Sigmoid colon (tissue), 6 donors: ENCODE measurements at regions not wholly inside any gene's neighbourhood (a gene's known extent, or its start where the extent isn't known, plus 50 kb on each side); places are given as distances from the start of the nearest gene placed in this dataset.

Experiments
- DNase-seq: peaks from one replicate; pipeline ENCODE4 v3.0.0-alpha.2; 2019
- H3K27ac ChIP-seq, 4 donors: fragments of 200-600 bp; sonication (generic); one replicate each; pipeline ENCODE4 v1.5.1; 2016 to 2019; ENCODE audit warnings: mild to moderate bottlenecking in 1 of 4
- H3K27me3 ChIP-seq, 3 donors: fragments of 200-600 bp; sonication (generic); one replicate each; pipeline ENCODE4 v1.5.1; 2019; ENCODE audit warnings: mild to moderate bottlenecking in 1 of 3
- H3K36me3 ChIP-seq, 4 donors: fragments of 200-600 bp; sonication (generic); one replicate each; pipeline ENCODE4 v1.5.1; 2016 to 2019
- H3K4me1 ChIP-seq, 4 donors: fragments of 200-600 bp; sonication (generic); one replicate each; pipeline ENCODE4 v1.5.1; 2017 to 2019
- H3K4me3 ChIP-seq, 4 donors: fragments of 200-600 bp; sonication (generic); one replicate each; pipeline ENCODE4 v1.5.1; 2017 to 2019; ENCODE audit warnings: mild to moderate bottlenecking in 2 of 4, moderate library complexity in 1 of 4
- H3K9me3 ChIP-seq, 4 donors: fragments of 200-600 bp in 3 of 4; sonication (generic) in 3 of 4; one replicate each; pipeline versions ENCODE4 v1.5.1 to v1.6.1; 2013 to 2019
- EP300 ChIP-seq, 4 donors: sonication (generic); formaldehyde crosslinking; IDR thresholded peaks; one replicate each; pipeline ENCODE4 v1.6.1; 2017; ENCODE audit warnings: antibody characterized with exemption in 4 of 4
- POLR2A ChIP-seq, 2 donors: fragments of 450-650 bp; IDR thresholded peaks; one replicate each; pipeline ENCODE4 v1.6.1; 2016; ENCODE audit warnings: antibody characterized with exemption in 2 of 2, mild to moderate bottlenecking in 2 of 2, moderate library complexity in 2 of 2
- POLR2AphosphoS5 ChIP-seq, 4 donors: sonication (generic); formaldehyde crosslinking; IDR thresholded peaks; one replicate each; pipeline ENCODE4 v1.6.1; 2017; ENCODE audit warnings: antibody characterized with exemption in 4 of 4
- WGBS, 2 donors: extraction: QIAGEN DNeasy Blood & Tissue Kit; methylation state at CpG; one replicate each; pipeline ENCODE4 v1.1.7; 2013; 5-methylcytosine and 5-hydroxymethylcytosine counted together
- intact Hi-C: fragments of 100-400 bp; cut with DNase I; formaldehyde crosslinking; loops from one replicate; pipeline ENCODE4 v1.15.1; 2023
- TF ChIP-seq, protein P1 (sequence below), 4 experiments: fragments of 450-650 bp in 3 of 4; fragments of 200-600 bp in 1 of 4; IDR thresholded peaks; one replicate each; pipeline ENCODE4 v1.5.1; 2016 to 2019; ENCODE audit warnings: antibody characterized with exemption in 4 of 4, mild to moderate bottlenecking in 3 of 4, moderate library complexity in 2 of 4
- donor health status: healthy with polysubstance abuse.
- donor health status: healthy.

DNA sequence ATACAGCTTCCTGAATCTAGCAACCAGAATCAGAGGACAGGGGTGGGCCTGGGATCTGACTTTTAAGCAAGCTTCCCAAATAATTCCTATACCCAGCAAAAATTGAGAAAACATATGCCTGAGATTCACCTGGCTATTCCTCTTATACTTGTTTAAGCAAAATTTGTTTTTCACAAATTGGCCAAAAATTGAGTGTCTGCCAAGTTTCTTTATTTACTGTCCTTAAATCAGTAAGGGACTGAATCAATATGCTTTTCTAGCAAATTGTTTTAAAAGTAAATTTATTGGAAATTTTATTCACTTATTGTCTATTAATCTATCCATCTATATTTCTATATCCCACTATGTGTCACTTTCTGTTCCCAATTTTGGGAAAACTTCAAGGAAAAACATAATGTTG lies 337.0 kb upstream of the ZNF804A start:
- no peak for DNase-seq
- H3K9me3 ChIP-seq: no peaks in the 10 kb centered on the region
- intact Hi-C loops: no loop called here

DNA sequence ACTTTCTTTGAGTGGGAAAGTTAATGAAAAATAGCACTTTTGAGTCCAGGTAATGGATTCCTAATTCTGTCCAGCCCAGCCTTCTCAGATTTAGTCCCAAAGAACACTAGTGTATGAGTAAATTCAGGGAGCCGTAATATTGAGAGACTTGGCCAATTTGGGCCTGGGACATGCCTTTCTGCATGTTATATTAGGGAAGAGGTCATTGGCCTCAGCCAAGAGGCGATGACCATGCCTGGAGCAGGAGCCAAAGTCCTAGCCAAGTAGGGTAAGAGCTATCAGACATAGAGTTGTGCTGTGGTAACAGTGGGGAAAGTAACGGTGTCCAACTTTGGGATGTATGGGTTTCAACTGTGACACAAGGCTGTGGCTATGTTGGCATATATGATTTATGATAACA lies 336.5 kb upstream of the ZNF804A start:
- Histone ChIP-seq H3K9me3 (no peaks in the 10 kb centered on the region), H3K4me3 (no peak overlapping the region), H3K4me1 (no peaks in the 10 kb centered on the region), H3K27me3 (no peaks in the 10 kb centered on the region), H3K36me3 (no peaks in the 10 kb centered on the region), H3K27ac (no peak overlapping the region)
- 87 to 89% methylated on average over 3 of the region's 3 CpGs for WGBS, 2 donors
- intact Hi-C loops: no loop called here
- no peak for DNase-seq
- TF ChIP-seq EP300 (IDR thresholded peaks at IDR 0.05): no peak
- no peak for TF ChIP-seq POLR2AphosphoS5 (IDR thresholded peaks at IDR 0.05)
- TF ChIP-seq, protein P1, sequence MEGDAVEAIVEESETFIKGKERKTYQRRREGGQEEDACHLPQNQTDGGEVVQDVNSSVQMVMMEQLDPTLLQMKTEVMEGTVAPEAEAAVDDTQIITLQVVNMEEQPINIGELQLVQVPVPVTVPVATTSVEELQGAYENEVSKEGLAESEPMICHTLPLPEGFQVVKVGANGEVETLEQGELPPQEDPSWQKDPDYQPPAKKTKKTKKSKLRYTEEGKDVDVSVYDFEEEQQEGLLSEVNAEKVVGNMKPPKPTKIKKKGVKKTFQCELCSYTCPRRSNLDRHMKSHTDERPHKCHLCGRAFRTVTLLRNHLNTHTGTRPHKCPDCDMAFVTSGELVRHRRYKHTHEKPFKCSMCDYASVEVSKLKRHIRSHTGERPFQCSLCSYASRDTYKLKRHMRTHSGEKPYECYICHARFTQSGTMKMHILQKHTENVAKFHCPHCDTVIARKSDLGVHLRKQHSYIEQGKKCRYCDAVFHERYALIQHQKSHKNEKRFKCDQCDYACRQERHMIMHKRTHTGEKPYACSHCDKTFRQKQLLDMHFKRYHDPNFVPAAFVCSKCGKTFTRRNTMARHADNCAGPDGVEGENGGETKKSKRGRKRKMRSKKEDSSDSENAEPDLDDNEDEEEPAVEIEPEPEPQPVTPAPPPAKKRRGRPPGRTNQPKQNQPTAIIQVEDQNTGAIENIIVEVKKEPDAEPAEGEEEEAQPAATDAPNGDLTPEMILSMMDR (IDR thresholded peaks at IDR 0.05): no peak

More for the DNA sequence above, 337.0 kb upstream of the ZNF804A start:
- TF ChIP-seq POLR2AphosphoS5 (IDR thresholded peaks at IDR 0.05) (no peak), POLR2A (IDR thresholded peaks at IDR 0.05) (no peak), EP300 (IDR thresholded peaks at IDR 0.05) (no peak)
- TF ChIP-seq, protein P1 (IDR thresholded peaks at IDR 0.05): no peak
- H3K4me1 ChIP-seq: no peaks in the 10 kb centered on the region
- H3K27me3 ChIP-seq: no peaks in the 10 kb centered on the region
- no peak overlapping the region for H3K27ac ChIP-seq
- H3K36me3 ChIP-seq: no peaks in the 10 kb centered on the region
- H3K4me3 ChIP-seq: no peak overlapping the region

DNA sequence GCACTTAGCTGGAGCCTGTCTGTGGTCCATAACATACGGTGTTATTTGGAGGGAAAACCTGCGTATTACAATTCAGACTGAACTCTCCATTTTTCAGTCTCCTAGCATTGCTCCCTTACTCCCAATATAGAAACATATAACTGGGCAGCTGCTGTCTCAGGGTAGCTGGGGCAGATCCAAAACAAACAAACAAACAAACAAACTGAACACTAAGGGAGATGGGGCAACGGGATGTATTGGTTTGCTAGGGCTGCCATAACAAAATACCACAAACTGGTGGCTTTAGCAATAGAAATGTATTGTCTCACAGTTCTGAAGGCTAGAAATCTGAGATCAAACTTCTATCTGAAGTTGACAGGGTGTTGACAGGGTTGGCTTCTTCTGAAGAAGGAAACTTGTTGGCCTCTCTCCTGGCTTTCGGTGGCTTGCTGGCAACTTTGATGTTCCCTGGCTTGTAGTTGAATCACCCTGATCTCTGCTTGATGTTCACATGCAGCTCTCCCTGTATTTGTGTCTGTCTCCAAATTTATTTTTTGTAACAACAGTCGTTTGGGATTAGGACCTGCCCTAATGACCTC lies 329.3 kb upstream of the ZNF804A start:
- no peaks in the 10 kb centered on the region for H3K36me3 ChIP-seq
- H3K9me3 ChIP-seq: no peaks in the 10 kb centered on the region
- intact Hi-C loops: no loop called here
- H3K27me3 ChIP-seq: no peaks in the 10 kb centered on the region
- WGBS, 2 donors: 78 to 85% methylated on average over 5 of the region's 5 CpGs
- no peak overlapping the region for H3K4me3 ChIP-seq
- no peak for DNase-seq
- TF ChIP-seq, protein P1 (IDR thresholded peaks at IDR 0.05): no peak
- TF ChIP-seq POLR2A (IDR thresholded peaks at IDR 0.05) (no peak), POLR2AphosphoS5 (IDR thresholded peaks at IDR 0.05) (no peak), EP300 (IDR thresholded peaks at IDR 0.05) (no peak)
- no peak overlapping the region for H3K27ac ChIP-seq
- H3K4me1 ChIP-seq: no peaks in the 10 kb centered on the region

DNA sequence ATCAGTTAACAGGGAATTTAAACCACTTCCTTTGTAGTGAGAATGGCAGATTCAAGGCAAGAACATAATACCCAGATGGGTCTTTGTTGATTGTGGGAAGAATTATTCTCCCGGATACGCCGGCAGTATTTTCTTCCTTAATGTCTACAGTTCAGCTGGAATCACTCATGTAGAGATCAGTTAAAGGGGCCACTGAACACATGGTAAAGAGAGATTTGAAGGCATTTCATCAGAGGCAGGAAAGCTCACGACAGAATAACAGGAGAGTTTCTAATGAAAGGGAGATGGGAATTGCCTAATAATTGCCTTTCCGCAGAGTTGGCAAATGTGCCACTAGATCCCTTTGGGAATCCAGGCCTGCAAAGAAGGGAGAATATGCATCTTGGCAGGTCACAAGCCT lies 327.7 kb upstream of the ZNF804A start:
- no peaks in the 10 kb centered on the region for H3K4me1 ChIP-seq
- H3K27ac ChIP-seq: no peak overlapping the region
- no peaks in the 10 kb centered on the region for H3K9me3 ChIP-seq
- DNase-seq: no peak
- no peaks in the 10 kb centered on the region for H3K27me3 ChIP-seq
- no peak for TF ChIP-seq EP300 (IDR thresholded peaks at IDR 0.05)
- TF ChIP-seq POLR2A (IDR thresholded peaks at IDR 0.05): no peak
- TF ChIP-seq, protein P1 (IDR thresholded peaks at IDR 0.05): no peak
- no peak for TF ChIP-seq POLR2AphosphoS5 (IDR thresholded peaks at IDR 0.05)
- intact Hi-C loops: no loop called here
- no peaks in the 10 kb centered on the region for H3K36me3 ChIP-seq
- 78 to 87% methylated on average over 5 of the region's 5 CpGs for WGBS, 2 donors
- H3K4me3 ChIP-seq: no peak overlapping the region

DNA sequence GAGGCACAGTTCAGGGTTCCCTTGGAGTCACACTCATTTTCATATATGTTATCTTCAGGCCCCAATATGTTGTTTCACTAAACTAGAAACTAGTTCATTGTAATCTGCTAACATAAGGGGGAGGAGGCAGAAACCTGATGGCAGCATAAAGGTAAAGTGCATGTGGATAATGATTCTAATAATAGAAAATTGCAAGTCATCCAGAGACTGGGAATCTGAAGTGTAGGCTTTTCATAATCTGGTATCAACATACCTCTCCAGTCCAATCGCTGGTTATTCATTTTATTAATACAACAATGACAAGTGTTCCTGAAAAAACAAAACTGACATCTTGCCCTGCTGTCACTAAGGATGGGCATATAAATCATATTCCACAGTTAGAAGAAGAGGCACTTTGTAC lies 326.3 kb upstream of the ZNF804A start:
- Histone ChIP-seq H3K4me1 (no peaks in the 10 kb centered on the region), H3K36me3 (no peaks in the 10 kb centered on the region), H3K9me3 (no peaks in the 10 kb centered on the region), H3K4me3 (no peak overlapping the region), H3K27ac (no peak overlapping the region), H3K27me3 (no peaks in the 10 kb centered on the region)
- WGBS, 2 donors: 76 to 83% methylated on average over 1 of the region's 1 CpG
- intact Hi-C loops: no loop called here
- DNase-seq: no peak
- TF ChIP-seq, protein P1 (IDR thresholded peaks at IDR 0.05): no peak
- TF ChIP-seq EP300 (IDR thresholded peaks at IDR 0.05): no peak
- TF ChIP-seq POLR2AphosphoS5 (IDR thresholded peaks at IDR 0.05): no peak
- TF ChIP-seq POLR2A (IDR thresholded peaks at IDR 0.05): no peak
